Activated CD4-positive, alpha-beta T cell treated with anti-CD3 and anti-CD28 coated beads for 48 hours (primary cell): ENCODE measurements at regions not wholly inside any gene's neighbourhood (a gene's known extent, or its start where the extent isn't known, plus 50 kb on each side); places are given as distances from the start of the nearest gene placed in this dataset.

Experiments
- DNase-seq: peaks from one replicate; pipeline ENCODE4 v3.0.0-alpha.2; 2020

DNA sequence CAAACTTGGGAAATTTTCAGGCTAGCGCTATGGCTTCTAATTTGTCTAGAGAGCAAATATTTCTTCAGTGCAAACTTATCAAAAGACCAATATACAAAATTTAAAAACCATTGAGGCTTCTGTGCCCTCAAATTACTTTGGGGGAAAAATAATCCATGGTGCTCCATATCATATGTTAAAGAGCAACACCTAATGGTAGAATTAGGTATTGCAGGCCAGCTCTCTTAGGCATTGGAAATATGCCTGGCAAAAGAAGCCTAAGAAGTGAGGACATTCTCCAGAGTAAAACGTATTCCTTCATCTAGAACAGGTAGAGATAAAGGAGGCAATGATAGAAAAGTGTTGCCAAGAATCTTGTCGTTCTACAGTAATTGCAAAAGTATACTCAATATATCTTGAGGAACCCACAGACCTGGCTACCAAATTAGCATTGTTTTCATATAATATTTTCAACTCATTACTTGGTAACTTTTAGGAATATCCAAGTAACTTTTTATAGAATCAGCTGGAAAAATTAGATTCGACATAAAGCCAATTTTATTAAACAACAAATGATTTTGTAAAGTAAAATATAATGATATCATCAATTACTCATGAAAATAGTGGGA is 401.1 kb downstream of the BCL11A start:
- no peak for DNase-seq

DNA sequence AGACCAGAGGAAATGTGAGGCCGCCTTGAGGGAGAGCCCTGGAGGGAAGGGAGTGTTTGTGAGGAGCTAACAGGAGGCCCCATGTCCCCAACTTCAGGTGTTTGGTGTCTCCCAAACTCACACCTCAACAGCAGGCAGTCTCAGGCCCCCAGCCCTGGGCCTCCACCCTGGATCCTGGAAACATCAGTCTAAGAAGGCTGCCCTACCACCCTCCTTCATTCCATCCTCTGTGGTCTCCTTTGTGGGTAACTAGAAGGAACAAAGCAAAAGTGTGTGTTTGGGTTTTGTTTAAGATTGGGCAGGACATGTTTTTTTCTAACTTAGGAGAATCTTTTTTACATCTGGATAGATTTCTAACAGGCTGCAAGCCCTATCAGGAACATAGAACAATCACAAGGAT is 404.3 kb downstream of the BCL11A start:
- no peak for DNase-seq

DNA sequence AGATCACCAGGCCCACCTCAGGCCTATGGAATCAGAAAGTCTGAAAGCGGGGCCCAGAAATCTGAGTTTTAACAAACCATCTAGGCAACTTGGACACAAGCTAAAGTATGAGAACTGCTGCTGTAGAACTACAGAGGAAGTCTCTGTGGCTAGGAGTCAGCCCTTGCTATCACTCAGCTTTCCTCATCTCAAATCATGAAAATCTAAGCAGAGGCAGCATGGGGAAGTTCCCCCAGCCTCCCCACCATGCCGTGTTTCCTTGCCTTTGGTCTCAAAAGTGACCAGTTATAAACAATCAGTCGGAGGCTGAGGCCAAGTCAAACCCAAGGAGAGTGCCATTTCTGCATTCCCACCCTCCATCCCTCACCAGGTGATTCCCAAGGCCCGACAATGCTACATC is 404.7 kb downstream of the BCL11A start:
- DNase-seq, result no peak

DNA sequence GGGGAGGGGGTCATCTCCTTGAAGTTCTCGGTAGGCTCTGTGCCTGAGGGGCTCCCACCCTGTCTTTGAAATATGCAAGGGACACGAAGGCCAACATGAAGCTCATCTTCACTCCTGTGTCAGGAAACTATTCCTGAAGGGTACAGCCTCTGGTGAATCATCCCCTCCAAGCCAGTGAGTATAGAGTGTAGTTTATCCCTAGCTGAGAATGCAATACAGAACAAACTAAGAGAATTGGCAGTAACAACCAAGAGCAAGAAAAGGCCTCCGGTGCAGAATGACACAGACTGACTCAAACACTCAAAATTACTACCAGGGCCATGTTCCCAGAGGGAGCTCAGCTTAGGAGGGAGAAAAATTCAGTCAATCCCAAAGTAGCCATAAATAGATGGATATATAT is 413.3 kb downstream of the BCL11A start:
- DNase-seq, result no peak

DNA sequence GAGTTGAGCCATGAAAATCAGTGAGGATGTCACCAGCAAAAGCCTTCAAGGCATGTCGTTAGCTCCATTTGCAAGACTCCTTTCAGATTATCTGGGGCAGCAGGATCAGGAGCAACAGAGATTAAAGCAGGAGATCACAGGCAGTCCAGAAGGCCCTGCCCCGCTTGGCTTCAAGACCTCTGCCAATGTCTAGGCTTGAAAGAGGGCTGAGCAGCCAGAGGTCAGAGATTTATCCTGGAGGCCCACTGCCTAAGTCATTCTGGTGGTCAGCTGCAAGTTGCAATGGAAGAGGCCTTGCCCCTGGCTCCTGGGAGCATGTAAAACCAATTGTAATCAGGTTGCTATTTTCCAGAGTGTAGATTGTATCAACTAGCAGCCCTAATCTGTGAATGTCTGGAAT is 416.5 kb downstream of the BCL11A start:
- no peak for DNase-seq

DNA sequence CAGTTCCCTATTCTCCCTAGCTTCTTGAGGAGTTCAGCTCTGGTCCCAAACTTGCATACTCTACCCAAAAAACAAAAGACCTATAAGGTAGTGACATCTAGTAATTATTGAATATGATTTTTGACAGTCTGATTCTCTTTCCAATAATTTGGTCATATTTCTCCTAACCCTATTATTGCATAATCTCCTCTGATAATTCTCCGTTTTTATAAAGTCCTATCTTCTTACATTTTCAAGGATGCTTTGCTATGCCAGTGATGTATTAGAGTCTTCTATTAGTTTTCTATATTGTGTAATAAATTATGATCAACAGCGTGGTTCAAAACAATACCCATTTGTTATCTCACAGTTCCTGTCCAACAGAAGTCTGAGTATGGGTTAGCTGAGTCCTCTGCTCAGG is 426.3 kb downstream of the BCL11A start:
- no peak for DNase-seq

DNA sequence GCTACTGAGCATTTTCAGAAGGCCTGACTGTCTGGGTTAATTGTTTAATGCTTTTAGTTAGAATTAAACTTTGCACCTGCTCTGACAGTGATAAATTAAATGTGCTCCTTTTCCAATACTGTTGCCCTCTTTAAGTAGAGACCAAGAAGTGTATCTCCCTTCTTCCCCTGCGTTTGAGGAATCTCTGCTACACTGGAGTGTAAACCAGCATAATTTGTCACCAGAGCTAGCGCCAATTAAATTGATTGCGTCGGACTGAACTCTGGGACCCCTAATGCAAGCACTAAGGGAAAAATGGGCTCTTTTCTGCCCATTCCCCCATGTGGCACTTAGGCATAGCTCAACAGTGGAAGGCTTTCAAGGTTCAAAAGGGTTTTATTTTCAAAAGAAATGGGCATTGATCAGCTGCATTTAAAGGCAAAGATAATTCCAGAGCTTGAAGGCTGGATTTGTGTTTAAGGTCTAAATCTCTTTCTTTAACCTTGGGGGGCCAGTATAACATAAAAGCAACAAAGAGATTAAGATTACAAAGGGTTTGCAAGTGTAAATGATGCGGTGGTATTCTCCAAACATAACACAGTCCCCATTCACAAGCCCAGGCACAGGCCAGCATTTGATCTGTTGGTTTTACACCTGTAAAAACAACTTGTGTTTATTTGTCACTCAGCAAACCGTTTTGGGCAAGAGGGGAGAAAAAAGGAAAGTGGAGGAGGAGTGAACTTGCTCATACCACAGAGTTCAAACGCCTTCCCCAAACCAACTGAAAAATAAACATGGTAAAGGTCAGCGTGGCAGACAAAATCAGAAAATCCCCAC is 427.6 kb downstream of the BCL11A start:
- no peak for DNase-seq

DNA sequence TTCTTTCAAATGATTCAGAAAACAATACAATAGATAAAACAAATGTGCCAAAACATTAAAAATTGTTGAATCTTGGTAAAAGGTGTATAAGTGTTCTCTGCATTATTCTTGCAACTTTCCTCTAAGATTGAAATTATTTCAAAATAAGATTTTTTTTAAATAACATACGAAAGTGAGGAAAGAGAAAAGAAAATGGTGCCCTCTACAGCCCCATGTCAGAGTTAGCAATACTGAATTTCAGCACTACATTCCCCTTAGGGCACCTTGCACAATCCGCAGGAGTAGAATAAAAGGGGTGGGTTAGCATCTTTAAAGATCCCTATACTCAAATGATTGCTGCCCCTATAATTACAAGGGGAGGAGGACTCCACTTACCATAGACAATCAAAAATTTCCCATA is 433.7 kb downstream of the BCL11A start:
- no peak for DNase-seq

DNA sequence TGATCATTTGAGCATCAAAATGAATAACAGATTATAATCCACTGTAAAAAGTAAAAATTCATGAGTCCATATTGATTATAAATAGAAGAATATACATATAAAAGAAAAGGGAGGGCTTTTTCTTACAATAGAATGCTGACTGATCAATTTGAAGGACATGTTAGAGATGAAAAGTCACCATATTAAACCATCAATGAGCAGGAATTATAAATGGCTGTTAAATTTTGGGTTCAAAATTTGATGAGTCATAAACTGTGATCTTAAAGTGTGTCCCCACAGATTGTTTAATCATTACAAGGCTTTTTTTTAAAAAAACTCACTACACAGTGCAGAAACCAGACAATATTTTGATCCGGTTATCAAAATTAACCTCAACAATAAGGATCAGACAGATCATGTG is 434.5 kb downstream of the BCL11A start:
- no peak for DNase-seq

DNA sequence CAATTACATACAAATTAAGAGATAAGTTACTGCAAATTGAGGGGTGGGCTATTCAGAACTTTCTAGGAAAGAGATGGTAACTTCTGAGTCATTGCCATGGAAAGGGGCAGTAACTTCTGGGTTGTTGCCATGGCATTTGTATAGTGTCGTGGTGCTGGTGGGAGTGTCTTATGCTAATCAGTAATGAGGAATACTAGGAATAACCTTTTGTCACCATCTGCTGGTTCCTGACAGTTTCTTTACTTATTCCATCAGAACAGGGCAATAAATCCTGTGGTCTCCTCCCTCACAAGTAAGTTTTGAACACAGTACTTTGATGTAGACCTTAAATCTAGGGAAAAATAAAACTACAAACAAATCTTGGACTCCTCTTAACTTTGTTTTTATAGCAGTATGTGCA is 435.4 kb downstream of the BCL11A start:
- DNase-seq, result no peak

DNA sequence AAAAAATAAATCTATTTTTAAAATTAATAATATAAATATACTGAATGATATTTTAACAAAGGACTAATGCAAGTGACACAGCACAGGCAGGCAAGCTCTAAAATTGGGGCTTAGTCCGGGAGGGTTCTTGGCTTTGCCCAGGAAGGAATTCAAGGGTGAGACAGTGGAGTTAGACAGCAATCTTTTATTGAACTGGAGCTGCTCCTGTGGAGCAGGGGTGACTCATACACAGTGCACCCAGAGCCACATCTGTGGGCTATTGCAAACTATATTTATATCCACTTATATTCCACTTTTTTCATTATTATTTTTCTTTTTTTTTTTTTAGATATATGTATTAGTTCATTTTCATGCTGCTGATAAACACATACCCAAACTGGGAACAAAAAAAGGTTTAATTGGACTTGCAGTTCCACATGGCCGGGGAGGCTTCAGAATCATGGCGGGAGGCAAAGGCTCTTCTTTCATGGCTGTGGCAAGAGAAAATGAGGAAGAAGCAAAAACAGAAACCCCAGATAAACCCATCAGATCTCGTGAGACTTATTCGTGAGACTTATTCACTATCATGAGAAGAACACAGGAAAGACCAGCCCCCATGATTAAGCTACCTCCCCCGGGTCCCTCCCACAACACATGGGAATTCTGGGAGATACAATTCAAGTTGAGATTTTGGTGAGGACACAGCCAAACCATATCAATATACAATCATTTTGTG is 437.1 kb downstream of the BCL11A start:
- no peak for DNase-seq

DNA sequence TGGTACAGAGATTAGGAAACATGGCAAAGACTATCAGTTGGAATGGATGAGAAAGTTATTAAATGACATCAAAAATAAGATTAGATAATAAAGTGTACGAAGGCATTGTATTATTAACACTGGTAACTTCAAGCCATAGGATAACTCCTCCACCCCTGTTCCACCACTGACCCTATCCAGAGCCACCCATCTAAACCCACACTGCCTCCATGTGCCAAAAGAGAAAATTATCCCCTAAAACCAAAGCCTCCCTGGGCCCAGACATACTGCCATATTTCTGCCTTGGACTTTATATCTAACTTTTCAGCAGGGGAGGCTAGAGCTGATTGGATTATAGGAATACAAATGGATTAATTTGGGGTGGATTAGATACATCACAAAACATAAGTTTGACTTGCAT is 443.7 kb downstream of the BCL11A start:
- no peak for DNase-seq

DNA sequence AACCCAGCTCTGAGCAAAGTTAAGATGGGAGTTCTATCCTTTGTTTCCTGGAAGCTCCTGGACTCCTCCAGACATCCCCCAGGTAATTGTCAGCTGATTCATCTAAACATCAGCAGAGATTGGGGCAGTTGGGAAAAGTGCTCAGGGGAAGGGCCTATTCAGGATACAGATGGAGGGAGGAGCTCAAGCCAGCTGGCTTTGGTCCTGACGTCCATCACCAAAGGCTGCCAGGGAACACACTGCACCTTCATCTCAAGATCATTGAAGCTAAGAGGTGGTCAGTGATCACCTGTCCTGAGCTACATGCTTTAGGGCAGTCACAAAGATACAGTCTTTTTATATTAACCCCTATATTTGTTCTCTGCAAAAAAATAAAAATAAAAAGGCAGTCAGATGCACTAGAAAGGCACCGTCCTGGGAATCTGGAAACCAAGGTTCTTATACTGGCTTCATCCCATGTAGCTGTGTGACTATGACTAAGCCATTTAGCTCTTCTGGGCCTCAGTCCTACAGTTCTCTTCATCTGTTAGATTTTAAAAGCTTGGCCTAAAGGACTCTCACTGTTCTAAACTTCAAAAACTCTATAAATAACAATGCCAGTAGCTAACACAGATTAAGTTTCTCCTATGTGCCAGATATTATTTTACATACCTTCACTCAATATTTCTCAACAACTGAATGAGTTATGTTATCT is 446.5 kb downstream of the BCL11A start:
- no peak for DNase-seq

DNA sequence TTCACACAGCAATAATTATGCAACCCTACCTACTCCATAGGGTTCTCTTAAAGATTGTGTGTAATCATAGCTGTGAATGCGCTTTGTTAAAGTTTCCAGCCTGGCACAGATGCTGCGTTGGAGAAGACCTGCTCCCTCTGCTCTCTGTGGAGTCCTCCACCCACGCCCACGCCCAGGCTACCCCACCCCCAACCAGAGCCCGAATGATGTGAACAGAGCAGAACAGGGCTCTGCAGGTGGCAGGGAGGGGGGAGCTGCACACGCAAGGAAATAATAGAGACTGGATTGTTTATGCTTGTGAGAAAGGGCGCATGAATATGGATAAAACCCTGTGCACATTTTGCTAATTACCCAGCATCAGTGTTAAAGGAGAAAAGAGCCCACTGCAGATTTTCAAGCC is 447.5 kb downstream of the BCL11A start:
- peak; percentile 4 for DNase-seq

DNA sequence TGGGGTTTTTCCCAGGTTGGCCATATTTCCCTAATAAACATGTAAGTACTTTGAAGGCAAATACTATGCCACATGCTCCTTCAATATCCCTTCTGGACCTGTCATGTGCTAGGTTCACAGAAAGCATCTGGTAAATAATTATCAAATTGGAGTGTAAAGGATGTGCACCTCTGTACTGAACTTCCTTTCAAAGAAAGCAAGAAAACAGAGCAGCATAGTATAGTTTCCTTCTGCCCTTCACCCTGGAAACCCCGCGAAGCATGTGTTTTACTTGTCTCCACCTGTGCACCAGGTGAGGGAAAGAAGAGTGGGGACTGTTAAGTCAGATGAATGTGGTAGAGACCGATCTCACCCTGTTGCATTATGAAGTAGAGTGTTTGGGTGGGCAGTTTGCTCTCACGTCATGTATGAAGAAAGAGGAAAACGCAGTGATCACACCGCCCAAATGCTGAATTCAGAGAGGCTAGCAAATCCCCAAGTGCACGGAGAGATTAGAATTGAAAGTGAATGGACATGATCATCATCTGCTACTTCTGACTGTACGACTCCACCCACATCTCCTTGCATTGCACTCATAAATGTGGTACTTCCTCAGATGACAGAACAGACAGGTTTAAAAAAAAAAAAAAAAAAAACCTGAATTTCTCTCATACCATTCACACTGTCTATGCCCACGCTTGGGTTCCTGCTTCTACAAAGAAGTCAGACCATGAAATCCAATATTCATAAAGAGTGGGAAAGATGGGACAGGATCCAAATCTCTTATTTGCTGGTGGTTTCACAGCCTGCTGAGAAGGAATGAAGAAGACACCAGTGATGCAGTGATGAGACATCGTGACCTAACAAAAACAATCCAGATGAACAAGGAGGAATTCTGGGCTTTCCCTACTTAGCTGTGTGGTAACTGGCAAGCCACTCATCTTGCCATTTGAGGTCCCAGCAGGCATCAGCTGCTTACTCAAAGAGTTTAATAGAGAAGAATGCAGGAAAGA is 448.6 kb downstream of the BCL11A start:
- peak; percentile 13 for DNase-seq

DNA sequence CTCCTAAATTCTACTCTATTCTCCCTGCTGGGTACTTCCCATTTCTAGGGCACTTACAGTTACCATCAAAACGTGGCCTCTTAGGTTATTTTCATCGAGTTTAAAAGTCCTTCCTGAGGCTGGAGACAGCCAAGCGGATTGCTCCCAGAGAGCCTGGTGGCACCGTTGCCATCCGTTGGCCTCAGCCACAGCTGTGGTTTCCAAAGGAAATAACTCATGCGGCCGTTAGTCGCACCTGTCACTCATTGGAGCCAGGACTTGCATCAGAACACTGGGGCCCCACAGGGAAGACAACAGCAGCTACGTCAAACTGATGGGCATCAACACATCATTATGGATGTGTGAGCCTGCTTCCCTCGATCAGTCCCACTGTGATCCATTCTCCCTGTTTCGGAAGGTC is 453.4 kb downstream of the BCL11A start:
- no peak for DNase-seq

DNA sequence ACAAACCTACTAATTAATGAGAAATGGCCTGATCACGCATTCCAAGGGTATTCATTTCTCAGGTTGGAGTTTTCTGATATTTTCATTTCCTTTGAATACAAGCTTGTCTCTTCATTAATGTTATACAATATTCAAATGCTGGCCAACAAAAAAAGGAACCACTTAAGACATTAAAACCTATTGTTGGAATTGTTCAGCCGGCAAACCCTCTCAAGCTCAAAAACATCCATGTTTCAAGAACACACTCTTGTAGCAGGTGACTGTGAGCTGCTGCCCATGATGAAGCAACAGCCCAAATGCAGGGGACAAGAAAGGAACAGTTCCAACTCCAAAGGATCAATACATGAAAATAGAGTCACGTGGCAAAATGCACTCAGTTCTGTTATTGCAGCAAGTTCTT is 454.5 kb downstream of the BCL11A start:
- DNase-seq, result no peak

DNA sequence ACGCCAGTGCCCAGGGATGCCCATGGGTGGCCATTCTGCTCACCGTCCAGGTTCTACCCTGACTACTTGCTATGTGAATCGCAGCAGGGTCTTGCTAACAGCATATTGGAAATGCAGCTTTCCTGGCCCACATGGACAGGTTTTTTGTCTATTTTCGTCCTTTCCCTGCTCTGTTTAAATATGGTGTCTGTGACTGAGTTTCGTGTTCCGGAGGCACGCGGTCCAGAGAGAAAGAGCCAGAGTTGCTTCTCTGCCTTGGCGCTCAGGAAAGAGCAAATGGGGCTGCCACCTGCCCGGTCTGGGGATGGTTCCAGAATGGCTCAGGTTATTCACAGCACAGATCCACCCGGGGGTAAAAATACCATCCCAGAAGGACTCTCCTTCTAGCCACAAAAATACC is 456.2 kb downstream of the BCL11A start:
- no peak for DNase-seq

DNA sequence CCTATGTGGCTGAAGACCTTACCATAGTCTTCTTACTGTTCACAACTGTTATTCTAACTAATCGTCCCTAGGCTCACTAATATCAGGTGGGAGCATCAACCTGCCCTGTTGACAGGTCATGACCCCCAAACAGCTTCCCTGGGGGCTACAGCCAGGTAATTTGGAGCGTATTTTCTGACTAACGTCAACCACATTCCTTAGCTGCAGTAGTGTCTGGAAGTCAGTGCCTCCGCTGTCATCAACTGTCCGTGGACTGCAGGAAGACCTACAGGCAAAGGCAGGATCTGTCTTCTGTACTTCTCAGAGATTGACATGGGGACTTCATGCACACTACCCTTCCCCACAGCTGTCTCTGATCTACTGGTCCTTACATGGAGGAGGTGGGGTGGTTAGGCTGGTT is 456.9 kb downstream of the BCL11A start:
- no peak for DNase-seq

DNA sequence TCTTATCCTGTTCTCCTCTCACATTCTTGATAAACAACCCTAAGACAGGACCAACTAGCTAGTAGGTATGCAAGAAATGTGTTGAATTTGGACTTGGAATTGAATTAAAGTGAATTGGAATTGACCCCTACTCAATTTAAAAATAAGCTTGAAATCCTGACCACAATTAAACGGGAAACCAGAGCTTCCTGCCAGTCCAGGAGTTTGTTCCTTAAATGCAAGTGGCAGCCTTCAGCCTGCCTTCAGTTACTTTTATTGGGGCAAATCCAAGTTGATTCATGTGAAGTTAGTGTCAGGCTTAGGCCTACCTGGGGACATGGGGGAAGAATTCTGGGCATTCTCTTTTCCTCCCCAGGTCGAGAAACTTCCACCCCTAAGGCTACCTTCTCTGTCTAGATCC is 457.6 kb downstream of the BCL11A start:
- DNase-seq, result no peak

DNA sequence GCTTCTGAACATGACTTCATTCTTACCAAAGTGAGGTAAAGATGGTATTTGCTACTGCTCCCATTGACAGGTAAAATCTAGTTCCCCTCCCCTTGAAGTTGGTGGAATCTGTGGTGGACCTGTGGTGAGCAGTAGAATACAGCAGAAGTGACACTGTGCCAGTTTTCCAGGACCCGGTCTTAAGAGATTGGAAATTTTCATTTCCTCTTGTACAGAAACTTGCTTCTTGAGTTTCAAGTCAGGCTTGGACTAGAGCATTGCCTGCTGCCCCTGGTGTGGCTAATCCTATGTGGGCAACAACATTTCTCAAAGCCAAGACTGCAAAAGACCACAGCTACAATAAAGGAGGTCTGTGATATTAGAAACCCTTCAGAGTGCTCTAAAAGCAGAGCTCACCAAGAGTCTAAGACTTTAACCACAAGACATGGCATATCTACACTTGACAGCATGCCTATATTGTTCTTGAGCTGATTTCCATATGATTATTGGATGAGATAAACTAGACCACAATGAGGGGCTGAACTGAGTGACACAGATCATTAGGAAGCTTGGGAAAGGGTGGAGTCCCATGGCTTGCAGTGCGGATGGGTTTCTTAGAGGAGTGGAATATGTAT is 458.1 kb downstream of the BCL11A start:
- DNase-seq, result no peak

DNA sequence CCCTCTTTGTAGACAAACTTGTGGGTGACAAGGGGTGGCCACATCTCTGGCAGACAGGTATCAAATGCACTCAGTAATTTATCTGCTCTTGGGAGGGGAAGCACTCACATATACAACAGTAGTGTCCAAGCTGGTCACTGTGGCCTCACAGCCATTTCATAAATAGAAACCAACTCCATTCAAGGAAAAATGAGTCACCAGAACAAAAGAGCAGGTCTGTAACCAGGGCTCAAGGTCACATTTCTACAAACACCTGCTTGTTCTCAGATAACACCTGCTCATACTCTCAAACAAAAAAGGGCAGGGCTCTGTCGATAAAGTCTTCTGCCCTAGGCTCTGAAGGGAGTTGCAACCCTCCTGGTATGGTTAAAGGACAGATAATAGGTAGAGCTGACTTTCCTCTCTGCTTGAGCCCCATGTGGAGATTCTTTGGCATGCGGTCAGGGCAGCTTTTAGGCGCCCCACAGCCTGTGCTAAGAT is 459.0 kb downstream of the BCL11A start:
- DNase-seq, result no peak
